Brain microvascular endothelial cell (primary cell): ENCODE measurements at regions not wholly inside any gene's neighbourhood (a gene's known extent, or its start where the extent isn't known, plus 50 kb on each side); places are given as distances from the start of the nearest gene placed in this dataset.

Experiments
- DNase-seq: peaks from one replicate; pipeline ENCODE4 v3.0.0-alpha.2; 2020
- H3K27ac ChIP-seq: fragments of 250-450 bp; sonication (Bioruptor Pico); 2 replicates; pipeline ENCODE4 v1.5.1; 2020; ENCODE audit warnings: mild to moderate bottlenecking, moderate library complexity
- H3K27me3 ChIP-seq: fragments of 250-450 bp; sonication (Bioruptor Pico); replicated peaks from 2 replicates; pipeline ENCODE4 v1.5.1; 2020; ENCODE audit warnings: mild to moderate bottlenecking
- H3K36me3 ChIP-seq: fragments of 250-450 bp; sonication (Bioruptor Pico); replicated peaks from 2 replicates; pipeline ENCODE4 v1.5.1; 2020; ENCODE audit warnings: mild to moderate bottlenecking
- H3K4me3 ChIP-seq: 2 replicates; pipeline ENCODE4 v1.5.1; 2011; ENCODE audit warnings: low read depth, mild to moderate bottlenecking, control low read depth, low read length, moderate library complexity
- CTCF ChIP-seq: IDR thresholded peaks from 2 replicates; pipeline ENCODE4 v1.5.1; 2011; ENCODE audit warnings: low read depth, mild to moderate bottlenecking, moderate library complexity, low read length, control low read depth, inconsistent platforms; ENCODE audit errors: missing control alignments
- in situ Hi-C: cut with HindIII; loops from 2 replicates; pipeline ENCODE4 v1.10.0; 2017; ENCODE audit warnings: low sequenced_read_pairs, low pct_ligation_motif_present

GRCh38 chr3:39587113-39587512 is 119.6 kb downstream of the MOBP start:
- no peak for DNase-seq
- in situ Hi-C loops = no loop called here
- Histone ChIP-seq H3K36me3 (no peaks in the 10 kb centered on the region), H3K4me3 (no peak overlapping the region), H3K27ac (no peak overlapping the region), H3K27me3 (no peaks in the 10 kb centered on the region)
- TF ChIP-seq CTCF = no peak

- TF ChIP-seq CTCF = no peak
- no peak overlapping the region for H3K27ac ChIP-seq
- no peaks in the 10 kb centered on the region for H3K36me3 ChIP-seq
- H3K4me3 ChIP-seq = no peak overlapping the region
- in situ Hi-C loops = no loop called here
- H3K27me3 ChIP-seq = no peaks in the 10 kb centered on the region
- no peak for DNase-seq
These were observed 123.3 kb downstream of the MOBP start for GRCh38 chr3:39590806-39591205.

- TF ChIP-seq CTCF = no peak
- H3K27me3 ChIP-seq = no peaks in the 10 kb centered on the region
- no peak overlapping the region for H3K27ac ChIP-seq
- no peak for DNase-seq
- no peak overlapping the region for H3K4me3 ChIP-seq
- no peaks in the 10 kb centered on the region for H3K36me3 ChIP-seq
- in situ Hi-C loops = no loop called here
These were observed 125.0 kb downstream of the MOBP start for GRCh38 chr3:39592311-39593050.

- Histone ChIP-seq H3K27me3 (no peaks in the 10 kb centered on the region), H3K4me3 (no peak overlapping the region), H3K27ac (no peak overlapping the region), H3K36me3 (no peaks in the 10 kb centered on the region)
- TF ChIP-seq CTCF = no peak
- DNase-seq = no peak
- in situ Hi-C loops = no loop called here
These were observed 125.9 kb downstream of the MOBP start for GRCh38 chr3:39593341-39593740.

GRCh38 chr3:39601241-39601640 is 133.8 kb downstream of the MOBP start:
- Histone ChIP-seq H3K4me3 (no peak overlapping the region), H3K27me3 (no peaks in the 10 kb centered on the region), H3K36me3 (no peaks in the 10 kb centered on the region), H3K27ac (no peak overlapping the region)
- TF ChIP-seq CTCF = no peak
- no peak for DNase-seq
- in situ Hi-C loops = no loop called here

- Histone ChIP-seq H3K27me3 (no peaks in the 10 kb centered on the region), H3K36me3 (no peaks in the 10 kb centered on the region), H3K4me3 (no peak overlapping the region), H3K27ac (no peak overlapping the region)
- DNase-seq = no peak
- TF ChIP-seq CTCF = no peak
- in situ Hi-C loops = no loop called here
These were observed 138.4 kb downstream of the MOBP start for GRCh38 chr3:39605837-39606236.
